Hepatocyte (in vitro differentiated cells): ENCODE measurements at regions not wholly inside any gene's neighbourhood (a gene's known extent, or its start where the extent isn't known, plus 50 kb on each side); places are given as distances from the start of the nearest gene placed in this dataset.

ENCODE experiments used
- EZH2 ChIP-seq: fragments of 200-600 bp; sonication (generic); IDR thresholded peaks from 2 replicates; pipeline ENCODE4 v1.6.1; 2016; ENCODE audit warnings: antibody characterized with exemption, mild to moderate bottlenecking, borderline replicate concordance
- TF ChIP-seq, protein P1 (sequence below): fragments of 200-600 bp; sonication (generic); IDR thresholded peaks from 2 replicates; pipeline ENCODE4 v1.5.1; 2016; ENCODE audit warnings: antibody characterized with exemption, mild to moderate bottlenecking; ENCODE audit not compliant: poor library complexity

DNA sequence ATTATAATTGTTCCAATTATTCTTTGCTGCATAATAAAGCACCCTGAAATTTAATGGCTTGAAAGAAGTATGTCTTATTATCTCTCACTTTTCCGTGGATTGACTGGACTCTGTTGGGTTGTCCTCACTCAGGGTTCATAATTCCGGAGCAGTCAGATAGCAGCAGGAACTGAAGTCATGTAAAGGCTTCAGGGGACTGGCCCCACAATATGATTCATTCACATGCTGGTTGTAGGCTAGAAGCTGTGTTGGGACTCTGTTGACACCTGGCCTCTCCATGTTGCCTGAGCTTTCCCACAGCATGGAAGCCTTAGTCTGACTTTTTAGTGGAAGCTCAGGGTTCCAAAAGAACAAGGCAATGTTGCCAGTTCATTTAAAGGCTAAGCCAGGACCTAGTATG lies 367.1 kb upstream of the ADGRL2 start:
- TF ChIP-seq, protein P1, sequence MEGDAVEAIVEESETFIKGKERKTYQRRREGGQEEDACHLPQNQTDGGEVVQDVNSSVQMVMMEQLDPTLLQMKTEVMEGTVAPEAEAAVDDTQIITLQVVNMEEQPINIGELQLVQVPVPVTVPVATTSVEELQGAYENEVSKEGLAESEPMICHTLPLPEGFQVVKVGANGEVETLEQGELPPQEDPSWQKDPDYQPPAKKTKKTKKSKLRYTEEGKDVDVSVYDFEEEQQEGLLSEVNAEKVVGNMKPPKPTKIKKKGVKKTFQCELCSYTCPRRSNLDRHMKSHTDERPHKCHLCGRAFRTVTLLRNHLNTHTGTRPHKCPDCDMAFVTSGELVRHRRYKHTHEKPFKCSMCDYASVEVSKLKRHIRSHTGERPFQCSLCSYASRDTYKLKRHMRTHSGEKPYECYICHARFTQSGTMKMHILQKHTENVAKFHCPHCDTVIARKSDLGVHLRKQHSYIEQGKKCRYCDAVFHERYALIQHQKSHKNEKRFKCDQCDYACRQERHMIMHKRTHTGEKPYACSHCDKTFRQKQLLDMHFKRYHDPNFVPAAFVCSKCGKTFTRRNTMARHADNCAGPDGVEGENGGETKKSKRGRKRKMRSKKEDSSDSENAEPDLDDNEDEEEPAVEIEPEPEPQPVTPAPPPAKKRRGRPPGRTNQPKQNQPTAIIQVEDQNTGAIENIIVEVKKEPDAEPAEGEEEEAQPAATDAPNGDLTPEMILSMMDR = no peak
- TF ChIP-seq EZH2 = no peak
